Ovary (tissue), 3 donors: ENCODE measurements at regions not wholly inside any gene's neighbourhood (a gene's known extent, or its start where the extent isn't known, plus 50 kb on each side); places are given as distances from the start of the nearest gene placed in this dataset.

ENCODE experiments used
- CTCF ChIP-seq, 3 donors: fragments of 450-650 bp in 2 of 3; fragments of 200-600 bp in 1 of 3; IDR thresholded peaks; one replicate each; pipeline versions ENCODE4 v1.5.1 to v1.8.0; 2016 to 2022; ENCODE audit warnings: antibody characterized with exemption in 3 of 3, mild to moderate bottlenecking in 1 of 3
- EP300 ChIP-seq: sonication (generic); formaldehyde crosslinking; IDR thresholded peaks from one replicate; pipeline ENCODE4 v1.6.1; 2017; ENCODE audit warnings: antibody characterized with exemption
- POLR2A ChIP-seq: fragments of 450-650 bp; IDR thresholded peaks from one replicate; pipeline ENCODE4 v1.6.1; 2017; ENCODE audit warnings: antibody characterized with exemption, mild to moderate bottlenecking, moderate library complexity
- donor health status: DM: no; HTN: no; CAD: no.

GRCh38 chr1:4468804-4469514, 185.4 kb upstream of the AJAP1 start:
- TF ChIP-seq CTCF (IDR thresholded peaks at IDR 0.05) (no peak), POLR2A (no peak), EP300 (no peak)
